HCT116 (cell line): ENCODE measurements at regions not wholly inside any gene's neighbourhood (a gene's known extent, or its start where the extent isn't known, plus 50 kb on each side); places are given as distances from the start of the nearest gene placed in this dataset.

Experiments used
- ATAC-seq: fragments of 200-7000 bp; cut with Tn5 transposase; 2 replicates; pipeline ENCODE4 v1.9.1; 2020; ENCODE audit warnings: mild to moderate bottlenecking, moderate library complexity
- BruUV-seq: library from RNA; stranded (reverse); fragments of 400-500 nt; replicated peaks from 2 replicates; lab custom pipeline; 2021; lab: Mats Ljungman, UMichigan
- CTCF ChIA-PET: fragments of 300-600 bp; sonication (Branson Sonifier 250); formaldehyde crosslinking; loops from one replicate; lab custom pipeline; 2021; ENCODE audit warnings: antibody characterized with exemption; lab: Charles Lee
- POLR2A ChIA-PET: fragments of 300-600, 350-600 bp; sonication (Branson Sonifier 250); formaldehyde crosslinking; loops from one replicate; lab custom pipeline; 2021; ENCODE audit warnings: antibody characterized with exemption; lab: Charles Lee
- RAD21 ChIA-PET, 2 experiments: fragments of 300-600 bp; sonication (Branson Sonifier 250); formaldehyde crosslinking; loops; one replicate each; lab custom pipeline; 2023; ENCODE audit warnings: low total read pairs in 2 of 2; ENCODE audit not compliant: uncharacterized antibody in 2 of 2, unreplicated experiment in 2 of 2, low non-redundant PET in 1 of 2; lab: Charles Lee
- DNase-seq: peaks from one replicate; pipeline ENCODE4 v3.0.0-alpha.2; 2010; ENCODE audit warnings: low read depth, low spot score
- H2AFZ ChIP-seq: fragments of 200-600 bp; shearing (Covaris generic), sonication (generic); 2 replicates; pipeline ENCODE4 v1.6.1; 2017; ENCODE audit warnings: low read depth, mixed run types, mixed read lengths, antibody characterized with exemption, low read length; ENCODE audit not compliant: poor library complexity, severe bottlenecking
- H3K27ac ChIP-seq: 2 replicates; pipeline ENCODE4 v1.5.1; 2012; ENCODE audit warnings: low read depth, low read length
- H3K27me3 ChIP-seq: fragments of 200-600 bp; sonication (generic); 2 replicates; pipeline ENCODE4 v1.6.1; 2016; ENCODE audit warnings: mixed run types, low read length, mixed read lengths; ENCODE audit not compliant: insufficient read depth
- H3K36me3 ChIP-seq, 2 experiments: fragments of 200-500 bp in 1 of 2; fragments of 200-600 bp in 1 of 2; sonication (Bioruptor generic) in 1 of 2; sonication (generic) in 1 of 2; 2 replicates each; pipeline versions ENCODE4 v1.5.1 to v1.6.1; 2014 to 2016; ENCODE audit warnings: low read length in 2 of 2, inconsistent platforms in 1 of 2, mixed read lengths in 1 of 2, mixed run types in 1 of 2; ENCODE audit not compliant: insufficient read depth in 2 of 2, control insufficient read depth in 1 of 2
- H3K4me1 ChIP-seq, 2 experiments: fragments of 200-600 bp in 1 of 2; sonication (generic) in 1 of 2; 2 replicates each; pipeline versions ENCODE4 v1.5.1 to v1.6.1; 2012 to 2017; ENCODE audit warnings: low read length in 2 of 2, inconsistent platforms in 1 of 2, mild to moderate bottlenecking in 1 of 2, mixed read lengths in 1 of 2, mixed run types in 1 of 2, moderate library complexity in 1 of 2; ENCODE audit not compliant: insufficient read depth in 2 of 2, control insufficient read depth in 1 of 2
- H3K4me2 ChIP-seq: fragments of 200-600 bp; sonication (generic); 2 replicates; pipeline ENCODE4 v1.6.1; 2017; ENCODE audit warnings: mixed run types, low read length, mixed read lengths
- H3K4me3 ChIP-seq, 2 experiments: fragments of 200-600 bp in 1 of 2; sonication (generic) in 1 of 2; replicated peaks in 1 of 2; 2 replicates each; pipeline ENCODE4 v1.5.1; 2011 to 2016; ENCODE audit warnings: low read length in 2 of 2, control low read depth in 1 of 2, low read depth in 1 of 2, mild to moderate bottlenecking in 1 of 2, mixed read lengths in 1 of 2, mixed run types in 1 of 2
- H3K79me2 ChIP-seq: fragments of 200-600 bp; sonication (generic); 2 replicates; pipeline ENCODE4 v1.6.1; 2017; ENCODE audit warnings: mild to moderate bottlenecking, mixed run types, low read length, moderate library complexity, mixed read lengths; ENCODE audit not compliant: insufficient read depth
- H3K9ac ChIP-seq: fragments of 200-600 bp; sonication (generic); 2 replicates; pipeline ENCODE4 v1.6.1; 2016; ENCODE audit warnings: low read length, mixed read lengths
- H3K9me2 ChIP-seq: fragments of 200-600 bp; sonication (generic), shearing (Covaris generic); 2 replicates; pipeline ENCODE4 v1.6.1; 2017; ENCODE audit warnings: mixed run types, mild to moderate bottlenecking, moderate library complexity; ENCODE audit not compliant: insufficient read depth
- H3K9me3 ChIP-seq, 2 experiments: fragments of 200-500 bp in 1 of 2; fragments of 200-600 bp in 1 of 2; sonication (Bioruptor generic) in 1 of 2; sonication (generic) in 1 of 2; 2 replicates each; pipeline ENCODE4 v1.6.1; 2014 to 2017; ENCODE audit warnings: low read length in 2 of 2, mixed read lengths in 2 of 2, inconsistent platforms in 1 of 2, low read depth in 1 of 2, mild to moderate bottlenecking in 1 of 2, mixed run types in 1 of 2, moderate library complexity in 1 of 2; ENCODE audit not compliant: control insufficient read depth in 1 of 2, insufficient read depth in 1 of 2
- H4K20me1 ChIP-seq: fragments of 200-600 bp; sonication (generic), shearing (Covaris generic); 2 replicates; pipeline ENCODE4 v1.6.1; 2017; ENCODE audit warnings: mixed run types, mild to moderate bottlenecking, moderate library complexity; ENCODE audit not compliant: insufficient read depth
- ATF3 ChIP-seq: IDR thresholded peaks from 2 replicates; pipeline ENCODE4 v1.6.1; 2012
- CEBPB ChIP-seq: IDR thresholded peaks from 2 replicates; pipeline ENCODE4 v1.6.1; 2012; ENCODE audit warnings: low read depth
- EZH2 ChIP-seq: fragments of 200-600 bp; sonication (generic); IDR thresholded peaks from 2 replicates; pipeline ENCODE4 v1.6.1; 2017; ENCODE audit warnings: antibody characterized with exemption, mixed run types
- POLR2AphosphoS5 ChIP-seq: IDR thresholded peaks from 2 replicates; pipeline ENCODE4 v1.6.1; 2011; ENCODE audit warnings: mild to moderate bottlenecking, low read depth, low read length, moderate library complexity
- ZNF274 ChIP-seq: fragments of 200-500 bp; sonication (Bioruptor generic); IDR thresholded peaks from 2 replicates; pipeline ENCODE4 v1.6.1; 2014; ENCODE audit warnings: mild to moderate bottlenecking, low read depth, low read length, inconsistent platforms
- intact Hi-C: fragments of 100-400 bp; cut with micrococcal nuclease; formaldehyde crosslinking; loops from 2 replicates; pipeline ENCODE4 v1.10.0; 2022
- TF ChIP-seq, protein P1 (sequence below): IDR thresholded peaks from 2 replicates; pipeline ENCODE4 v1.6.1; 2012; ENCODE audit warnings: low read depth

DNA sequence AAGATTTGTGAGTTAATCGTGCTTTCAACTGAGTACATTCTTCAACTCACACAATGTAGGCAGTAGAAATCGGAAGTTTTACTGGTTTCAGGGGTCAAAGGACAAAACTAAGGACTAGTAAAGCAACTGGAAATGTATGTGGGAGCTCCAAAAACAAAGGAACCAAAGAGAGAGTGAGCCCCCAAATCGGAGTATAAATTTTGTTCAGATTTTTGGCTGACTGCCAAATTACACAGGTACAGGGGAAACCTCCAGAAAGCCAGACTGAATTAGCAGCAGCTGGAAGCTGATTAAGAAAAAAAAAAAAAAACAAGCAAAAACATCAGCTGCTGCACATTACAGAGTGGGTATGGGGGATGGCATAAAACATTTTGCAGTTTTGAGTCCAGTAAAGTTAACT is 75.2 kb upstream of the GNAZ start:
- H3K4me3 ChIP-seq = no peak overlapping the region
- POLR2A ChIA-PET = no interaction called here
- H3K4me2 ChIP-seq = no peak overlapping the region
- RAD21 ChIA-PET = no interaction called here
- no peaks in the 10 kb centered on the region; a peak in 1 of 4 replicates for H3K9me3 ChIP-seq
- H2AFZ ChIP-seq = no peak overlapping the region
- H3K4me1 ChIP-seq = no peaks in the 10 kb centered on the region
- ATAC-seq (no peak), DNase-seq (no peak)
- no peaks in the 10 kb centered on the region for H3K36me3 ChIP-seq
- no TSS peak for BruUV-seq
- CTCF ChIA-PET = no interaction called here
- H3K27me3 ChIP-seq = no peaks in the 10 kb centered on the region
- TF ChIP-seq EZH2 = no peak
- TF ChIP-seq ATF3 = no peak
- TF ChIP-seq CEBPB = no peak
- TF ChIP-seq, protein P1, sequence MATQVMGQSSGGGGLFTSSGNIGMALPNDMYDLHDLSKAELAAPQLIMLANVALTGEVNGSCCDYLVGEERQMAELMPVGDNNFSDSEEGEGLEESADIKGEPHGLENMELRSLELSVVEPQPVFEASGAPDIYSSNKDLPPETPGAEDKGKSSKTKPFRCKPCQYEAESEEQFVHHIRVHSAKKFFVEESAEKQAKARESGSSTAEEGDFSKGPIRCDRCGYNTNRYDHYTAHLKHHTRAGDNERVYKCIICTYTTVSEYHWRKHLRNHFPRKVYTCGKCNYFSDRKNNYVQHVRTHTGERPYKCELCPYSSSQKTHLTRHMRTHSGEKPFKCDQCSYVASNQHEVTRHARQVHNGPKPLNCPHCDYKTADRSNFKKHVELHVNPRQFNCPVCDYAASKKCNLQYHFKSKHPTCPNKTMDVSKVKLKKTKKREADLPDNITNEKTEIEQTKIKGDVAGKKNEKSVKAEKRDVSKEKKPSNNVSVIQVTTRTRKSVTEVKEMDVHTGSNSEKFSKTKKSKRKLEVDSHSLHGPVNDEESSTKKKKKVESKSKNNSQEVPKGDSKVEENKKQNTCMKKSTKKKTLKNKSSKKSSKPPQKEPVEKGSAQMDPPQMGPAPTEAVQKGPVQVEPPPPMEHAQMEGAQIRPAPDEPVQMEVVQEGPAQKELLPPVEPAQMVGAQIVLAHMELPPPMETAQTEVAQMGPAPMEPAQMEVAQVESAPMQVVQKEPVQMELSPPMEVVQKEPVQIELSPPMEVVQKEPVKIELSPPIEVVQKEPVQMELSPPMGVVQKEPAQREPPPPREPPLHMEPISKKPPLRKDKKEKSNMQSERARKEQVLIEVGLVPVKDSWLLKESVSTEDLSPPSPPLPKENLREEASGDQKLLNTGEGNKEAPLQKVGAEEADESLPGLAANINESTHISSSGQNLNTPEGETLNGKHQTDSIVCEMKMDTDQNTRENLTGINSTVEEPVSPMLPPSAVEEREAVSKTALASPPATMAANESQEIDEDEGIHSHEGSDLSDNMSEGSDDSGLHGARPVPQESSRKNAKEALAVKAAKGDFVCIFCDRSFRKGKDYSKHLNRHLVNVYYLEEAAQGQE = no peak
- TF ChIP-seq POLR2AphosphoS5 = no peak
- TF ChIP-seq ZNF274 = no peak
- intact Hi-C loops = no loop called here
- H3K79me2 ChIP-seq = no peaks in the 10 kb centered on the region
- no peak overlapping the region for H3K9ac ChIP-seq
- H3K9me2 ChIP-seq = no peaks in the 10 kb centered on the region
- H3K27ac ChIP-seq = no peak overlapping the region
- H4K20me1 ChIP-seq = no peaks in the 10 kb centered on the region
